Activated CD4-positive, alpha-beta T cell treated with anti-CD3 and anti-CD28 coated beads, Interleukin-2, amount 10 ng/mL, durations not matched to agents 7 days and 5 days (primary cell): ENCODE measurements at regions not wholly inside any gene's neighbourhood (a gene's known extent, or its start where the extent isn't known, plus 50 kb on each side); places are given as distances from the start of the nearest gene placed in this dataset.

Experiments
- CTCF ChIA-PET: fragments of 350-600 bp; sonication (Branson Sonifier 250); formaldehyde crosslinking; loops from one replicate; lab custom pipeline; 2021; ENCODE audit warnings: antibody characterized with exemption; lab: Charles Lee
- POLR2A ChIA-PET: fragments of 350-600 bp; sonication (Branson Sonifier 250); formaldehyde crosslinking; loops from one replicate; lab custom pipeline; 2021; ENCODE audit warnings: antibody characterized with exemption; lab: Charles Lee
- DNase-seq: peaks from one replicate; pipeline ENCODE4 v3.0.0-alpha.2; 2020
- H3K27ac Mint-ChIP-seq: one replicate; pipeline ENCODE4 v1.8.0; 2021; ENCODE audit warnings: mild to moderate bottlenecking, moderate library complexity, mixed read lengths
- H3K27me3 Mint-ChIP-seq: one replicate; pipeline ENCODE4 v1.8.0; 2021; ENCODE audit warnings: mixed read lengths
- H3K36me3 Mint-ChIP-seq: one replicate; pipeline ENCODE4 v1.8.0; 2021; ENCODE audit warnings: low read depth, mixed read lengths
- H3K4me1 Mint-ChIP-seq: one replicate; pipeline ENCODE4 v1.8.0; 2021; ENCODE audit warnings: mixed read lengths
- H3K4me3 Mint-ChIP-seq: one replicate; pipeline ENCODE4 v1.8.0; 2021; ENCODE audit warnings: mild to moderate bottlenecking, moderate library complexity, mixed read lengths
- H3K9me3 Mint-ChIP-seq: one replicate; pipeline ENCODE4 v1.8.0; 2021; ENCODE audit warnings: mixed read lengths

DNA sequence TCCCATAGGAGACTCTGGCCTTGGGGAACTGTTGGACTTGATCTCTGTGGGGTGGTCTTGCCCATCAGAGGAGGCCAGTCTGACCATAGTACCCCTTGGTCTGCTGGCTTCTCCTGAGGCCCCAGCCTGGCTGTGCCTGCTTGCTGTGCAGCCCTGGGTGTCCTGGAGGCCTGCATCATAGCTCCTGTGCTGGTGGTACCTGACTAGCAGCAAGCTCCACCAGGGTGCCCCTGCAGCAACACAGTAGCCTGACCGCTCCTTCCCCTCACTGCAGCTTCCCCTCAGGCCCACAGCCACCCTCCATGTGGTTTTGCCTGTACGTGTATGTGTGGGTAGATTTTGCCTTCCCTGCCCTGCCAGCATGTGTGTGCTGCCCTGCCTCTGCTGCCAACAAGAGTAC is 85.6 kb upstream of the TTC14 start:
- CTCF ChIA-PET = no interaction called here
- Mint-ChIP-seq H3K9me3 (peaks cover 3% of the 10 kb centered on the region), H3K4me1 (no peaks in the 10 kb centered on the region), H3K36me3 (no peaks in the 10 kb centered on the region), H3K4me3 (no peak overlapping the region), H3K27me3 (no peaks in the 10 kb centered on the region), H3K27ac (no peak overlapping the region)
- DNase-seq = no peak
- POLR2A ChIA-PET = no interaction called here

DNA sequence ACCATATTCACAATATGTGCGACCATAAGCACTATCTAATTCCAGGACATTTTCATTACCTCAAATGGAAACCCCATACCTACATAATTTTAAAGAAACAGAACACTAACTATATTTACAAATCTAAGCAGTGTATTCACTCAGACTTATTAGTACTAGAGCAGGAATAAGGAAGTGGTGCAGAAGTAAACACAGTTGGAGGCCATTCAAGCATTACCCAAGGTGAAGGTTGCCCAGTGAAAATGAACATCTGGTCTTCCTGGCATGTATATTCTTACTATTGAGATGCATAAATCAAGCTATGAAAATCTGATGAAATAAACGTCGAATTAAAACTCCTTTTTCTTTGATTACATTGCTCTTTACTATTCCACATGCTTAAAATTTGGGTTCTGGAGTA is 78.9 kb upstream of the TTC14 start:
- ChIA-PET POLR2A (no interaction called here), CTCF (no interaction called here)
- no peak overlapping the region for H3K27ac Mint-ChIP-seq
- no peak for DNase-seq
- H3K27me3 Mint-ChIP-seq = no peaks in the 10 kb centered on the region
- peaks cover 3% of the 10 kb centered on the region for H3K9me3 Mint-ChIP-seq
- no peaks in the 10 kb centered on the region for H3K4me1 Mint-ChIP-seq
- no peak overlapping the region for H3K4me3 Mint-ChIP-seq
- no peaks in the 10 kb centered on the region for H3K36me3 Mint-ChIP-seq

DNA sequence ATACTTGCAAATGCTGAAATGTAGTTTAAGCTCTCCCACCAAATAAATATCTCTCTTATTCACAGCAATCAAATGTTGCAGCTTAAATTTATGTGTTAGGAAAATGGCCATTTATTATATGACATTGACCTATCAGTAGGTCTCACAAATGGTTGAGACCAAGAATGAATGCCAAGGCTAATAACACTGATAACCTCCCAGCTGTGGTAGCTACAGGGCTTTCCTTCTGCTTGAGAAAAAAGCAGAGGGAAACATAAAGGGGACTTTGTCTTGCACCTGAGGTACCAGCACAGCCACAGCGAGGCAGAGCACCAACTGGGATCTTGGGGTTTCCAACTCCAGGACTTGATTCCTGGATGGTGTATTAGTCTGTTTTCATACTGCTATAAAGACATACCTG is 73.1 kb upstream of the TTC14 start:
- H3K4me3 Mint-ChIP-seq = no peak overlapping the region
- H3K27me3 Mint-ChIP-seq = no peaks in the 10 kb centered on the region
- H3K9me3 Mint-ChIP-seq = no peaks in the 10 kb centered on the region
- POLR2A ChIA-PET = no interaction called here
- H3K36me3 Mint-ChIP-seq = no peaks in the 10 kb centered on the region
- CTCF ChIA-PET = no interaction called here
- no peak overlapping the region for H3K27ac Mint-ChIP-seq
- no peak for DNase-seq
- no peaks in the 10 kb centered on the region for H3K4me1 Mint-ChIP-seq

GRCh38 chr3:180529778-180530177 is 72.2 kb upstream of the TTC14 start:
- no peak overlapping the region for H3K27ac Mint-ChIP-seq
- DNase-seq = no peak
- no peaks in the 10 kb centered on the region for H3K36me3 Mint-ChIP-seq
- H3K4me3 Mint-ChIP-seq = no peak overlapping the region
- H3K27me3 Mint-ChIP-seq = no peaks in the 10 kb centered on the region
- ChIA-PET CTCF (no interaction called here), POLR2A (no interaction called here)
- H3K4me1 Mint-ChIP-seq = no peaks in the 10 kb centered on the region
- no peaks in the 10 kb centered on the region for H3K9me3 Mint-ChIP-seq

- no peak for DNase-seq
- H3K9me3 Mint-ChIP-seq = no peaks in the 10 kb centered on the region
- H3K4me3 Mint-ChIP-seq = no peak overlapping the region
- ChIA-PET POLR2A (no interaction called here), CTCF (no interaction called here)
- no peaks in the 10 kb centered on the region for H3K4me1 Mint-ChIP-seq
- no peaks in the 10 kb centered on the region for H3K36me3 Mint-ChIP-seq
- no peaks in the 10 kb centered on the region for H3K27me3 Mint-ChIP-seq
- H3K27ac Mint-ChIP-seq = no peak overlapping the region
Observed at GRCh38 chr3:180530276-180530675, 71.7 kb upstream of the TTC14 start.

DNA sequence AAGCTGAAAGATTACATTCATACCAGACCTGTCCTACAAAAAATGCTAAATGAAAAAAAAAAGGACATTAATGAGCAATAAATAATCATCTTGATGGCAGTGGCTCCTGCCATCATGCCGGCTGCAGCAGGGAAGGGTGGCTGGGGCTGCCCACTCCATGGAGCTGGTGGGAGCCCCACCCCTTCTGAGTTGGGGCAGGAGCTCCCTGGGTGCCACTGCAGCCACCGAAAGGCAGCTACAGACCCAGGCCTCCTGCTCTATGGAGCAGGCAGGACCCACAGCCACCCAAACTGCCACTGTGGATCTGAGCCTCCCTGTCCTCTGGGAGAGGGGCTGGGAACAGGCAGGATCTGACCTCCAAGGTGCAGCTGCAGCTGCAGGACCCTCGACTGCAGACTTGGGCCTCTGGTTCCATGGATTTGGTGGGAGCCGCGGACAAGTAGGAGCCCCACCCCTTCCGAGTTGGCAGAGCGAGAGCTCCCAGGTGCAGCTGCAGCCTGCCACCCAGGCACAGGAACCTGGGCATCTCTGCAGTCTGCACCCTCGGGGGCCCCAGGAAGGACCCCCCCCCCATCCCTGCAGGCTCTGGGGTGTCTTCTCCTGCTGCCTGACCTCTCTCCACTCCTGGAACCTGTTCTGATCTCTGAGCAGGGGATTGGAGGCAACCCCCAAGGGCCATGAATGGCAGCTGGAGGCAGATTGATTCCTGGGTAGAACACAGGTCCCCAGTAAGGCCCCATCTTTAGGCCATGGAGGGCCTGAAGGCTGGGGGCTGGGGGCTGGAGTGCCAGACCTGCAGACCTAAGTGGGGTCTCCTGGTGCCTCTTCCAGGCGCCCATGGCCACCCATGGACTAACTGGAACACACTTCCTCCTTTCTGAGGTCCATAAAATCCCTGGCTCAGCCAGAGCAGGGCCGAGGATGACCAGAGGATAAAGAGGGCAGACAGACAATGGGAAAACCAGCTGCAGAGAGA is 70.4 kb upstream of the TTC14 start:
- no peaks in the 10 kb centered on the region for H3K36me3 Mint-ChIP-seq
- H3K27me3 Mint-ChIP-seq = no peaks in the 10 kb centered on the region
- DNase-seq = no peak
- no peak overlapping the region for H3K27ac Mint-ChIP-seq
- ChIA-PET CTCF (interaction anchor here (0.6 kb wide), 1 partner anchor 506 kb away, joined by 4 read pairs; no protein-coding TSS in a partner anchor), POLR2A (no interaction called here)
- no peaks in the 10 kb centered on the region for H3K4me1 Mint-ChIP-seq
- H3K4me3 Mint-ChIP-seq = no peak overlapping the region
- no peaks in the 10 kb centered on the region for H3K9me3 Mint-ChIP-seq

GRCh38 chr3:180534828-180535227 is 67.1 kb upstream of the TTC14 start:
- no peak for DNase-seq
- ChIA-PET CTCF (interaction anchor here (1.7 kb wide), 1 partner anchor 9 kb away, joined by 4 read pairs; no protein-coding TSS in a partner anchor), POLR2A (no interaction called here)
- H3K36me3 Mint-ChIP-seq = no peaks in the 10 kb centered on the region
- no peaks in the 10 kb centered on the region for H3K27me3 Mint-ChIP-seq
- no peak overlapping the region for H3K27ac Mint-ChIP-seq
- no peak overlapping the region for H3K4me3 Mint-ChIP-seq
- H3K9me3 Mint-ChIP-seq = no peaks in the 10 kb centered on the region
- H3K4me1 Mint-ChIP-seq = no peaks in the 10 kb centered on the region

- ChIA-PET POLR2A (no interaction called here), CTCF (no interaction called here)
Observed at GRCh38 chr3:180538493-180538892, 63.5 kb upstream of the TTC14 start.

GRCh38 chr3:180543877-180544276 is 58.1 kb upstream of the TTC14 start:
- Mint-ChIP-seq H3K4me3 (no peak overlapping the region), H3K36me3 (no peaks in the 10 kb centered on the region)

More at GRCh38 chr3:180538493-180538892, 63.5 kb upstream of the TTC14 start:
- no peak overlapping the region for H3K4me3 Mint-ChIP-seq
- H3K27me3 Mint-ChIP-seq = no peaks in the 10 kb centered on the region
- no peaks in the 10 kb centered on the region for H3K36me3 Mint-ChIP-seq
- H3K27ac Mint-ChIP-seq = no peak overlapping the region
- no peaks in the 10 kb centered on the region for H3K4me1 Mint-ChIP-seq
- no peak for DNase-seq
- peaks cover 3% of the 10 kb centered on the region for H3K9me3 Mint-ChIP-seq

GRCh38 chr3:180546863-180547262 is 55.1 kb upstream of the TTC14 start:
- H3K36me3 Mint-ChIP-seq = no peaks in the 10 kb centered on the region
- H3K4me3 Mint-ChIP-seq = no peak overlapping the region
- peaks cover 3% of the 10 kb centered on the region for H3K9me3 Mint-ChIP-seq
- peaks cover 2% of the 10 kb centered on the region for H3K27me3 Mint-ChIP-seq
- no peak overlapping the region for H3K27ac Mint-ChIP-seq
- no peaks in the 10 kb centered on the region for H3K4me1 Mint-ChIP-seq
- ChIA-PET CTCF (no interaction called here), POLR2A (no interaction called here)
- no peak for DNase-seq

More at GRCh38 chr3:180543877-180544276, 58.1 kb upstream of the TTC14 start:
- Mint-ChIP-seq H3K27ac (no peak overlapping the region), H3K27me3 (peaks cover 2% of the 10 kb centered on the region), H3K4me1 (no peaks in the 10 kb centered on the region), H3K9me3 (peaks cover 3% of the 10 kb centered on the region)
- ChIA-PET POLR2A (no interaction called here), CTCF (no interaction called here)
- no peak for DNase-seq

DNA sequence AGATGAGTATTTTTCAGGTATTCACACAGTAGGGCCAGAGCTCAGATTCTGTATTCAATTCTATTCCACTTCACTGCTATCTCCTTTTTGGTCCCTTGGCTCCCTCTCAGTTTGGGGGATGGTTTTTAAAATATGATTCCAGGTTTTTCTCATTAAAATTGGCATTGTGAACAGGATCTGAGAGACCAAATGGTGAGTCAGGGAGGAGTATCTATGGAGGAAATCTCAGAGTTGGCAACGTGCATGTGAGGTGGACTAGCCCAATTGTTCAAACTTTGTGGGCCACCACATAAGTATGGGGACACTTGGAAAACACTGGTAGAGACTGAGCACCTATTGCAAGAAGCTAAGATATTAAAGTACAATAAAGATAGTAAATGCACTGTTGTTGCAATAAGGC is 53.9 kb upstream of the TTC14 start:
- Mint-ChIP-seq H3K27ac (no peak overlapping the region), H3K36me3 (no peaks in the 10 kb centered on the region), H3K9me3 (no peaks in the 10 kb centered on the region), H3K4me1 (no peaks in the 10 kb centered on the region), H3K27me3 (peaks cover 2% of the 10 kb centered on the region), H3K4me3 (no peak overlapping the region)
- ChIA-PET POLR2A (no interaction called here), CTCF (no interaction called here)
- DNase-seq = no peak
